ENCODE measurements at regions not wholly inside any gene's neighbourhood (a gene's known extent, or its start where the extent isn't known, plus 50 kb on each side); places are given as distances from the start of the nearest gene placed in this dataset.

DNA sequence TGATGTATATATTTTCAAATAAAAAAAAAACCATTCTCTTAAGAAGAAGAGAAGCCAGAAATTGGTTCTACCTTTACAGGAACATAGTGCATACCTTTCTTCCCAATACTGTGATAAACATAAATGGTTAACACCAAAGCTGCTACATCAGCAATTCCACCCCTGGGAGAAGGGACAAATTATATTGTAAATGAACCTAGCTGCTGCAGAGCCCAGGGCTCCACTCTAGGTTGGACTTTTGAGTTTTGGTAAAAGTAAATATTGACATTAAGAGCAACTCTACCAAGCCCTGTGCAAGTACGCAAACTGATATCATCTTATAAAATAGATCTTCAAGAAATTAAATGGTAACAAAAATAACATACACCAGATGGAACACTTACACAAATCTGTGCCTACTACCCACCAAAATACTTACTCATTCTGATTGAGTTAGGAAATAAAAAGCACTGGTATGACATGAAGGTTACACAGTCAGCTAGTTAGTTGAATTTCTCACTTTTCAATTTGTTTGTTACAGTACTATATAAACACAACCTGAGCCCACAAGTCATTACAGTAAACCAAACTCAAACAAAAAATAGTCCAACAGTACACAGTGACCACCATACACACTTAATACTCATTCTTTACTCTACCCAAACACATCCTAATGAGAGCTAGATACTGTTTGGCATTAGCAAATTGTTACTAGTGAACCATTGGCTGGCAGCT is 223.3 kb upstream of the HEY2 start:
- intact Hi-C loops (cut with DNase I), result loop anchor here (10.0 kb wide), 1 partner anchor 239 kb away; no protein-coding TSS in a partner anchor
- DNase-seq, result no peak

DNA sequence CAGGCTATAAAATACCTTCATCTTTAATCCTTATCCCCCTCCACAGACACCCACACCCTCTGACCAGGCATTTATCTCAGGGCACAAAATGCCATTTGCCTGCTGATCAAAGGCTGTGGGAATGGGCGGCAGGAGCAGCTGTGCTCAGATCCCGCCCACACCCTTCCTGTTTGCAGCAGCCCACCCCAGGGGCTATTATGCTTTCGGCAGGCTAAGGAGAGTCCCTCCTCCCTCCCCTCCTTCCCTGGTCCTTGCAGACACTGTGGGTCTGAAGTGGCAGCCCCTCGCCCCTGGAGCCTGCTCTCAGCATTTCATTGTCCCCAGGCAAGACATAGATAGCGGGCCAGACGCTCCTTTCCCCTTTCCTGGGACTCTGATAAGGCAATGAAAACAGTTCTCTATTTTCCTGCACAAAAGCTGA is 220.8 kb upstream of the HEY2 start:
- intact Hi-C loops (cut with DNase I), result loop anchor here (10.0 kb wide), 1 partner anchor 236 kb away; no protein-coding TSS in a partner anchor
- DNase-seq, result no peak

DNA sequence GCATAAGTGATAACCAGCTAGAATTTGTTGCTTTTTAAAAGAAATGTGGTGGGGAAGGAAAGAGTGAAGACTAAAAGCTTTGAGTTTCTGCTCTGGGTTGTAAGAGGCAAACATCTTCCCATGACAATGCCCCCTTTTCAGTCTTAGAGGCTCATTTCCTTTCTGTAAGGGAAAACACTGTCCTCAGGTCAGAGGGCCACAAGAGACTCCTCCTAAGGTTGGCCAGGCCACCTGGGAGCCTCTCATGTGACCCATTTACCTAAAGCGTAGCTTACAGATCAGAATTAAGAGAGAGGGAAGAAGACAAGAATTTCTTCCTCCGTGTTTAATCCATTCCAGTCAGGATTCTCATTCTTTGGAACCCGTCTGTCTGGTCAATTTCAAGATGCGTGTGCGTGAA is 220.4 kb upstream of the HEY2 start:
- intact Hi-C loops (cut with DNase I), result loop anchor here (10.0 kb wide), 1 partner anchor 236 kb away; no protein-coding TSS in a partner anchor
- DNase-seq, result no peak

DNA sequence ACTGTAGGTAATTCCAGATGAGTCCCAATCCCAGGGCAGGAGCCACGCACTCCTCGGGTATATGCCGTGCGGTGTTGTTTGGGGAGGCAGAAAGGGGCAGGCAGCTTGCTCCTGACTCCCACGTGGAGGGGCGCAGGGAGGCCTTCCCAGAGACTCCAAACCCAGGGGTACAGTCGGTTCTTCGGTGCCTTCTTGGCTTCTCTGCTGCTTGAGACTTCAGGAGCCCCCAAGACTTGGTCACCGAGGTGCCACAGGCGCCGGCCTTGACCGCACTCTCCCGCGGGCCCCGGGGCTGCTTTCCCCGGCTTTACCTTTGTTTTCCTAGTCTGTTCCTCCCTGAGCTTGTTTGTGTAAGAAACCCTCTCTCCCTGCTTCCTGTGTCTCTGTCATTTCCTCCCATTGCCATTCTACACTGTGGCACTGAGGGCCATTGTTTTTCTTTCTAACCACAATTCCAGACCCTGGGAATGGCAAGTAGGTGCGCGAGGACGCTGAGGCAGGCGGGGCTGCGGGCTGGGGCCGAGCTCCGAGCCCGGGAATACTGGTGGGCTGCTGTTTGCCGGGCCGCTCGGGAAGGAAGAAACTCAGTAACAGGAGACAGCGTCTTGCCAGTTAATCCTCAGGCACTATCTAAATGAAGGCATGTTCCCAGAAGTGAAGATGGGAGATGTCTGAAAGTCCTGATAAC is 215.6 kb upstream of the HEY2 start:
- intact Hi-C loops (cut with DNase I), result no loop called here
- no peak for DNase-seq

DNA sequence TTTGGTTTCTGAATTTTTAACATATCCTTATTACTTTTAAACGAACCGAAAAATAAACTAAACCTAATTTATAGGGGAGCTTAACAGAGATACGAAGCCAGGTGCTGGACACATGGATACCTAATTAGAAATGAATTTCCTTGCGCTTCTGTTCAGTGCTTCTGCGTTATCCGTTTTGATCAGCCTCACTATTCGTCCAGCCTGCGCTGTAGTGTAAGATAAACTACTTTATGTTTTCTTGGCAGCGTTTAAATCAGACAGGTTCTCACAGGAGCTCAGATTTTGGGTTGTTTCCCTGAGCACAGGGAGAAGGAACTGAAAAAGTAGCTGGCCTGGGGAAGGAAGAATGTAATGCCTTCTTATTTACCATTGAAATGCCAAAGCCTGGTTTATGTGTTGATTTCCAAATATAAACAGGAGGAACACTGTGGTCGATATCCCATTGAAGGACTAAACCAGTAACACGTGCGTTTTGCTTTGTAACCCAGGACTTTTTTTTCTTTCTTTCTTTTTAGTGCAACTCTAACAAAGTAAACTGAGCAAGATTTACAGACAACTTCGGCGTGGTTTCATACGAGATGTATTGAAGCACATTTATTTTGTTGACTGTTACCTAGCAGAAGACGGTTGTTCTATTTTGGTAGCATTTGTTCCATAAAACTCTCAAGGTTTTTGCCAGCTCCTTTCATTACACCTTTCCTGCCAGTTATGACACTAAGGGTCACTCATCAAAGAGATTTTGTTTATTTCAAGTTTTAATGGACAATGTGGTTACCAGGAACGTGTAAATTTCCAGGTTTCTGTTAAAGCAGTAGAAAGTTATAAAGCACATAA is 214.8 kb upstream of the HEY2 start:
- no peak for DNase-seq
- intact Hi-C loops (cut with DNase I), result no loop called here

DNA sequence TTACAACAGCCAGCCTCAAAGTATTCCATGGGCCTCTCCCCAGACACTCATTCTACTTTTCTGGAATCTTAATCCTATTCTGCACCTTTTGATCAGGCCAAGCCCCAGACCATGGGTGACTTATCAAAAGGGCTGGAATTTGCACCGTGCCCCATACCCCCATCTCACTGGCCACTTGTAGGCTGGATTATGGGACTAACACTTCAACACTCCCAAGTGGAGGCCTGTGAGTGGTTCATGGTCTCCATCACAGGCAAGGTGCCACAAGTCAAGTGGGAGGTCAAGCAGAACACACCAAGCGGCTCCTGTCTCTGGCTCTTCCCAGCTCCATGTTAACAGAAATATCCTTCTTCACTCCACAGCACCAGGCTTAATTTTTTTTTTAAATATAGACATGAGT is 212.3 kb upstream of the HEY2 start:
- DNase-seq, result no peak
- intact Hi-C loops (cut with DNase I), result no loop called here

DNA sequence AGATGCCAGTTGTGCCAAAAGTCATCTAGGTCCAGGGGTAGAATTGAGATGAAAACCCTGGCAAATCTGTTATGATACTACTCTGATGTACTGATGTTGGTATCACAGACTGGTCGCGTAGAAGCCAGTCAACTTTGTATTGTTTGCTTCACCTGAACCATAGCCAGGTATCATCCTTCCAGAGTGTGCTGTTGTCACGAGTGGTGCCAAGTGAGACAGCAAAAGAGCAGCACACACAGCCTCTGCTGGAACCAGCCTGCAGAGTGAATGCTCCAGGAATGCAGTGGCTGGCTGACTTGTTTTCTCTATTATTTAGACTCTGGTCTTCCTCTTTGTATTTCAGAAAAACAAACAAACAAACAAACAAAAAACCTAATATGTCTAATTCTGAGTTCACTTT is 209.5 kb upstream of the HEY2 start:
- no peak for DNase-seq
- intact Hi-C loops (cut with DNase I), result no loop called here

DNA sequence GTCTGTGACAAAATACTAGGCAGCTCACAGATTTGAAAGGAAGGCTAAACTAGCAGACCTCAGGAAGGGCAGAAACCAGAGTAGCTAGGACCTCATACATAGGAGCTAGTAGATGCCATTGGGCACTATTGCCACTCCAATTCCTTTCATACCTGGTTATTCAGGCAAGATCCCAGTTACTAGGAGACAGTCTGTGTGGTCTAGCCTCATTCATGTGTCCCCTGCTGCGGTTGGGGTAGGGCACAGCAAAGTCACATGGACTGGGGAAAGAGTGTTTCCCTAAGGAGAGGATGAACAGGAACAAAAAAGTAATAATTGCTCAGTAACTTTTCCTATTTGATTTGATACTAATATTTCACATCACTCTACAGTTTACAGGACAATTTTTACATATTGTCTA is 204.6 kb upstream of the HEY2 start:
- intact Hi-C loops (cut with DNase I), result no loop called here
- DNase-seq, result no peak

DNA sequence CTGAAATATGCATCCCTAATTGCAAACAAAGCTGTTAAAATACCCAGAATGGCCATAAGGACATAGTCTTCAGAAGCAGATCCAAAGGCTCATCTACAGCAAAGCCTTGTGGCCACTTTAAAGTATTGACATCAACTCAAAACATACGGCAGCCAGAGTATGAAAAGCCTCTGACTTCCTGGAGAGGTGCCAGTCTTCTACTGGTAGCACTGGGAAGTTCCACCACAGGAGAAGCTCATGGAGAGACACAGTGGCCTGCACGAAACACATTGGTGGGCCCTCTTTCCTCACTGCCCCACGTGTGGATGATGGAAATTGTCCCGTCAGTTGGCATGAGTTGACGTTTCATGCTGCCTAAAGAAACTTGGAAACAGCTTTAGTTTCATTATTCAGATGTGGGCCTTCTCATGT is 202.6 kb upstream of the HEY2 start:
- no peak for DNase-seq
- intact Hi-C loops (cut with DNase I), result no loop called here

DNA sequence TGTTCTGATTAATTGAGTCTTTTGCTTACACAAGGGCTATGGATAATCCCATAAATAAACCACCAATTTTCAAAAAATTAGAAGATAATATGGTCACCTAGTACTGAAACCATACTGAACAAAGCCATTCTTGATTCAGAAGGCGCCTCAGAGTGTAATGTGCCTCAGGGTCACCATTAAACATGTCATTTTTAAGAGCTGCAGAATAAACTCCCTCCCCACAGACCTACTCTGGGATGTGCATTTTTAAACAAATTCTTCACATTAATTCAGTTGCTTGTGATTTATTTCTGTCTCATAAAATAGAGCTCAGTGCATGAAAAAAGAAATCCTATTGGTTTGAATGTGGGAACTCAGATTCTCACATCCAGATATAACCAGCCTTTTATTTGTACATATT is 202.1 kb upstream of the HEY2 start:
- no peak for DNase-seq
- intact Hi-C loops (cut with DNase I), result no loop called here

DNA sequence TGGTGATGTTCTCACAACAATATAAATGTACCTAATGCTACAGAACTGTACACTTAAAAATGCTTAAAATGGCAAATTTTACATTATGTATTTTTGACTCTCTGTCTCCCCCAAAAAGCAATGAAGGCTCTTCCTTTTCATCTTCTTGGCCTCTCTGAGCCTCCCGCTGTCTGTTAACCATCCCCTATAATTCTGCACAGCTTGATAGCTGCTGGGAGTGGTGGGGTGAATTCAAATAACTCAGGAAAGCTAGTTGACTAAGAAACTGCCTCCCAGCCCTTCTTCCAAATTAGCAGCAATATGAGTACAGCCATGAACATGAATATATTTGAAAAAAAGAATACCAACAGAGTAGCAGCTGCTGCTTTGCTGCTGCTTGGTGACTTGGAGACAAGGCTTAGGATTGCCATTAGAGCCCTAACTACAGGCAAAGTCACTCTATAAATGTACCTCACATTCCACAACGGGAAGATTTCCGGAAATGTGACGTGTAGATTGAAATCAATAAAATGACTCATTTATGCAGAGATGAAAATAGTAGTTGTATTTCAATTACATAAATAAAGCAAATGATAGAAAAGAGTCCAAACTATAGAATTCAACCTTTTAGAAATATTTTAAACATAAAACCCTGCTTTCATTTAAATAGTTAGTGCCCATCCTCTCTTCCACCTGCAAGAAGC is 200.1 kb upstream of the HEY2 start:
- intact Hi-C loops (cut with DNase I), result no loop called here

DNA sequence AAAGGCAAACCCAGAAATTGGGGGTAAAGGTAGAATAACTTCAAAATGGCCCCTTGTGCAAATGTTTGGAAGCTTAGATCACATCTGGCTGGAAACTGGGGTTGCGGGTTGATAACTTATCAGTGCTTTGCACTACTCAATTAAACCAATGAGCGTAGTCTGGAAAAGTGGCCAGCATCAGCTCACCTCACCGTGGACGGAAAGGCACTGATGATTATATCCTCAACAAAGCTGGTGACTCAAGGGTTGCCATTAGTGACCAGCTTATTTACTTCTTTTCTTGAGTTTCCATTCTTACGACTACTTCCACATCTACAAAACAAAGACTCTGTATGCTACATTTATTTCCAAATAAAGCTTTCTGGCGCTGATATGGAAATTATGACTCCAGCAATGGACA is 198.5 kb upstream of the HEY2 start:
- DNase-seq, result no peak
- intact Hi-C loops (cut with DNase I), result no loop called here

More for the DNA sequence above, 200.1 kb upstream of the HEY2 start:
- no peak for DNase-seq

DNA sequence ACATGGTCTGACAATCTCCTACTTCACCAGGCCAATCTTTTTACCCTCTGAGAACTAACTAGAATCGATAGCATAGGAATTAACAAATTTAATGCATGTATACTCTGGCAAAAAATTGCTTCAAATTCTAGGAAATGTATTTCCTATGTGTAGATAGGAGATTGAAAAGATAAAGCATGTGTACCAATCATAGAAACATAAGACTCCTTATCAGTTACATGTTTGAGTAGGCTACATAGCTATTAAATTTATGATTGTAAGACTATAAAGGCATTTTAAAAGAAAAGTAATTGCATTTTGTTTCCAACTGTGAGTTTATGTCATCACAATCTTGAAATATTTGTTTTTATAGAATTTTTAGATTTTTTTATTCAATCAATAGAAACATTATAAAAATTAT is 196.6 kb upstream of the HEY2 start:
- intact Hi-C loops (cut with DNase I), result no loop called here
- no peak for DNase-seq

DNA sequence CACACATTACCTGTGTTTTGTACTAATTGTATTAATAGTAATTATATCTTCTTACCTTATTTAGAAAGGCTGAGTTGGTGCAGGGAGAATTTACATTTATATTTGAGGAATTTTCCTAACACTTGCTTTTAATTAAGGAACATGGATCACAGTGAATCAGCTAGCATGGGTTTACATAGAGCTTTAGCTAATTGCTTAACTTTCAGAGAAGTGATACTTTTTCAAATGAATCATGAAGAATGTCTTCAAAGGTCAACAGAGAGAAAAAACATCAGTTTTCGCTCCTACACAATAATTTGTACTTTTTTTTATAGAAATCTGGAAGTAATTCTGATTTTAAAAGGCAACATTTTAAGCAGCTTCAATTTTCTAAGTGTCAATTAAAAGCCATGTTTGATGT is 195.0 kb upstream of the HEY2 start:
- no peak for DNase-seq
- intact Hi-C loops (cut with DNase I), result no loop called here

DNA sequence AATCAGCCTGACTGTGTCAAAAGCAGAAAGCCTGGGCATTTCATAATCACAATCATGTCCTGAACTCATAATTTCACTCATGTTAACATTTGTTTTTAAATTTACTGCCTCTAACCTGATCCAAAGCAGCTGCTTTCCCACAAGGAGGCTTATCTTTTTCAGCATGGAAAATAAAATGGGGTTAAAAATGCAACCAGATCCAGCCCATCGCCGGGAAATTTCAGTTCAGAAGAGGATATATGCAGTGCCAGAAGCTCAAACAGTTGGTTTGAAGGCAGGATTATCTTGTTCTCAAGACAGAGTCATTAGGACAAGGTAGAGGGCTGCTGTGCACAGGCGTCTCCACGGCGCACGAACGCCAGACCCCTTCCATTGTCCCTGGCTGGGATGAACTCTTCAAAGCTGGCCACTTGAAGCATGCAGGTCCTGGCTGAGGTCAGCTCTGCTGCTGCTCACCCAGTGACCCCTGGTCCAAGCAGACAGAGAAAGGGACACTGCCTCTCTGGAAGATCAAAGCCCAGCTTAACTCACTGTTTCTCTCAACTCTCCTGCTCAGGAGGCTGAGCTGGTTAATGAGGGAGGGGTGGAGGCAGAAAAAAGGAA is 191.1 kb upstream of the HEY2 start:
- intact Hi-C loops (cut with DNase I), result no loop called here
- DNase-seq, result no peak

DNA sequence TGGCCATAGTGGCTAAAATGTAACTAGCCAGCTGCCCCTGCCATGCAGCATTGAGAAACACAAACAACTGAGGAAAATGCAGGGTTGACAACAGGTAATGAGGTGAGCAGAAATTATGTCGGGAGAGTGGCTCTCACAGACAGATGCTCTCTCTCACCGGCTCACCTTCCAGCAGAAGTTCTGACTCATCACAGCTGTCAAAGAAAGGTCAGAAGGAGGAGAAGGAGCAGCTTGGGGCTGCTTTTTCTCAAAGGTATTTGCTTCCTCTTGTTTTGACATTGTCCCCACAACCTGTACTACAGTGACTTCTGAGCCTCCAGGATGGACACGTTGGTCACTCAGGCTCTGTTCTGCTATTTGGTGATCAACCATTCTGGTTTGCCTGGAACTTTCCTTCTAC is 190.5 kb upstream of the HEY2 start:
- intact Hi-C loops (cut with DNase I), result no loop called here

DNA sequence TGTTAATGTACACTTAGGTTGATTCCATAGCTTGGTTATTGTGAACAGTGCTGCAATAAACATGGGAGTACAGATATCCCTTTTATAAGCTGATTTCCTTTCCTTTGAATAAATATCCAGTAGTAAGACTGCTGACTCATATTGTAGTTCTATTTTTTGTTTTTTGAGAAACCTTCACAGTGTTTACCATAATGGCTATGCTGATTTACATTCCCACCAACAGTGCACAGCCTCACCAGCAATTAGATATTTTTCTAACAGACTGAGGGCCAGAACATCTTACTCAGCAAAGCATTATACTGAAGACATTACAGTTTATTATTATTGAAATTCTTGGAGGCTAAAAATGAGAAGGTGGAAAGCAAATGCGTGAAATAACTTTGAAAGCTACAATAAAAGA is 187.3 kb upstream of the HEY2 start:
- intact Hi-C loops (cut with DNase I), result no loop called here
- DNase-seq, result no peak

More for the DNA sequence above, 190.5 kb upstream of the HEY2 start:
- DNase-seq, result no peak

DNA sequence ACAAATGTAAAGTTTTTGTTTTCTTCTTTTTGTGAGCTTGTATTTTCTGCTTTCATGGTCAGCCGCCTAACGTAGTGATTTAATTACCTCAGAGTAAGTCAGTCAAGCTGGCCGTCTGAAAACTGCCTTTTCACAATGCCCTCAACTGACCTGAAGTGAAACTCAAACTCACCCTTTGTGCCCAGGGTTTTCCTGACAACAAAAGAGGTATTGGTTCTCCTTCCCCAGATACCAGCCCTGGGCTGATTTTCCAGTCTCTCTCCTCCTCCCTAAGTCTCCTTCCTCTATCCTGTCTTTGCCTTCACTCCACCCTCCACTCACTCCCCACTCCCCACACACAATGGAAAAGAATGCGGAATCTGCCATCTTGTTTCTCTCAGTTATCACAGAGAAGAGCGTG is 184.5 kb upstream of the HEY2 start:
- intact Hi-C loops (cut with DNase I), result no loop called here
- DNase-seq, result no peak

DNA sequence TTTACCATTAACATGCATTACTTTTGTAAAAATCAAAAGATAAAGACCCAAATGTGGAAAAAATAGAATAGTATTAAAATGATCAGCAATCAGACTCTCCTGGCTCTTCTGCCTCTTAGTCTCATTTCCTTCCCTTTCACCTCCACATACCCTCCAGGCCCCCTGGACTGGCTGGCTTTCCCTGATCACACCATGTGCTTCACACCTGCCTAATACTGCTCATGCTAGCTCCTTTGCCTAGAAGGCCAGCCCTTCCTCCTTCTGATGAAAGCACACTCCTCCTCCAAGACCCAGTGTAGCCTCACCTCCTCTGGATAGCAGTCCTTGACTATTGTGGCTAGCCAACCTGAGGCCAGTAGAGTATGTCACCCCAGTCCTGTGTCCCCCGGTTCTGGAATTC is 182.0 kb upstream of the HEY2 start:
- DNase-seq, result no peak
- intact Hi-C loops (cut with DNase I), result no loop called here
